ENCODE measurements at regions not wholly inside any gene's neighbourhood (a gene's known extent, or its start where the extent isn't known, plus 50 kb on each side); places are given as distances from the start of the nearest gene placed in this dataset.

DNA sequence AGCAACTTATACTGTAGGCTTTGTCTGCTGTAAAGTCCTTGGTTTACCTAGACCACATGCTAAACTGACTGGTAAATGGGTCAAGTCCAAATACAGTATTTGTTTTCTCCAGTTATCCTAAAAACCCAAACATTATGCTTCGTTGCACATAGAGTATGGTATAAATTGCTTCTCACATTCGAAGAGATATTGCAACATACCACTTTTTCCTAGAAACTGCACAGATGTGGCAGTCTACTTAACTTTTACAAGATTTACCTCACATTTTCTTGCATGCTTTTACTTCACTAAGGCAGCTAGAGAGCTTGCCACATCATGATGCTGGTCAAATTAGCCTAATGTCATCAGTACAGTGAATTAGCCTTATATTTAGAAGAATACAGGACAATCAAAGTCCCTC, 66.0 kb upstream of the SCN7A start:
- DNase-seq = no peak

DNA sequence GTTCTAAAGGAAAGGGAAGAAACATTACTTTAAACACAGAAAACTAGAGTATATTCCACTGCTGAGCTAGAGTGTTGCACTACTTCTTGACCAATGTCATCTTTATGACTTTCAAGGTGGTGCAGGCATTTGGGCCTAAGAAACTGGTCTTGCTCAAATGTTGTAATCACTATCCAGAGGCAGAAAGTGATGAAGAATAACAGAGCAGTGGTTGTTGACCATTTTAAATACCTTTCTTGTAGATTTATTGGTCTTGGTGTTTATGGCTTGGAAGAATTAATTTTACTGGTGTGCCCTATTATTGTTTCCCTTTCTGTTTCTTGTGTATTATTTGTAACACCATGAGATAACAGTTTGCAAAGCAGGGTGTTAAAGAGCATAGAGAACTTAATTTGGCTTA, 56.9 kb upstream of the SCN7A start:
- DNase-seq = no peak

DNA sequence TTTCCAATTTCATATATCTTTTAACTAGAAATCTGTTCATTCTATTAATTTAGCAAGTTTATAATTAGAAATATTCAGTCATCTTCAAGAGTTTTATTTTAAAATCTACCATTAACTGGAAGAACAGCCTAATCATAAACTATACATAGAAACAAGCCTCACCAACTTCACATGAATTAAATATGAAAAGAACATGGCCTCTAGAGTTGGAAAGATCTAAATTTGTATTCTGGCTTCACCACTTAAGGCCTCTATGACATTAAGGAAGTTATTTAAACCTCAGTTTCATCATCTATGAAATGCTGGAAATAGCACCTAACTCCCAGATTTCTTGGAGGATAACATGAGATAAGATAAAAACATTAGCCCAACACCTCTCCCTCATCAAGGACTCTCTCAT, 51.4 kb upstream of the SCN7A start:
- DNase-seq = no peak
